Panc1 (cell line): ENCODE measurements at regions not wholly inside any gene's neighbourhood (a gene's known extent, or its start where the extent isn't known, plus 50 kb on each side); places are given as distances from the start of the nearest gene placed in this dataset.

Experiments
- ATAC-seq: fragments of 200-7000 bp; cut with Tn5 transposase; 2 replicates; pipeline ENCODE4 v1.9.1; 2020; ENCODE audit warnings: mild to moderate bottlenecking, moderate library complexity
- BruUV-seq: library from RNA; stranded (reverse); fragments of 400-500 nt; replicated peaks from 2 replicates; lab custom pipeline; 2021; lab: Mats Ljungman, UMichigan
- CTCF ChIA-PET: fragments of 300-600 bp; sonication (Branson Sonifier 250); formaldehyde crosslinking; loops from one replicate; lab custom pipeline; 2022; ENCODE audit warnings: antibody characterized with exemption; lab: Charles Lee
- POLR2A ChIA-PET: fragments of 300-600 bp; sonication (Branson Sonifier 250); formaldehyde crosslinking; loops from one replicate; lab custom pipeline; 2022; ENCODE audit warnings: antibody characterized with exemption; lab: Charles Lee
- DNase-seq: peaks from one replicate; pipeline ENCODE4 v3.0.0-alpha.2; 2010; ENCODE audit warnings: low read depth, low spot score
- H3K27ac ChIP-seq: 2 replicates; pipeline ENCODE4 v1.5.1; 2011; ENCODE audit warnings: mild to moderate bottlenecking, low read length, inconsistent platforms
- H3K27me3 ChIP-seq: fragments of 200-500 bp; sonication (Bioruptor generic); 2 replicates; pipeline ENCODE4 v1.6.0; 2014; ENCODE audit warnings: low read length, inconsistent platforms; ENCODE audit not compliant: control insufficient read depth, insufficient read depth
- H3K36me3 ChIP-seq: fragments of 200-500 bp; sonication (Bioruptor generic); 2 replicates; pipeline ENCODE4 v1.5.1; 2014; ENCODE audit warnings: inconsistent platforms, mild to moderate bottlenecking, low read length, moderate library complexity; ENCODE audit not compliant: control insufficient read depth, insufficient read depth
- H3K4me1 ChIP-seq: 2 replicates; pipeline ENCODE4 v1.5.1; 2011; ENCODE audit warnings: inconsistent platforms, mild to moderate bottlenecking, low read length, moderate library complexity; ENCODE audit not compliant: control insufficient read depth, insufficient read depth
- H3K4me3 ChIP-seq, 2 experiments: 2 replicates each; pipeline ENCODE4 v1.5.1; 2011 to 2012; ENCODE audit warnings: low read depth in 2 of 2, low read length in 2 of 2, mild to moderate bottlenecking in 2 of 2, inconsistent platforms in 1 of 2, moderate library complexity in 1 of 2
- H3K9me3 ChIP-seq: fragments of 200-500 bp; sonication (Bioruptor generic); 2 replicates; pipeline ENCODE4 v1.5.1; 2014; ENCODE audit warnings: low read depth, mild to moderate bottlenecking, inconsistent platforms, low read length, moderate library complexity; ENCODE audit not compliant: control insufficient read depth, insufficient read depth
- POLR2AphosphoS5 ChIP-seq: IDR thresholded peaks from 2 replicates; pipeline ENCODE4 v1.6.1; 2012; ENCODE audit warnings: mild to moderate bottlenecking, low read depth, low read length, moderate library complexity
- SIN3A ChIP-seq: IDR thresholded peaks from 2 replicates; pipeline ENCODE4 v1.6.1; 2012; ENCODE audit warnings: low read depth, mild to moderate bottlenecking, low read length, moderate library complexity, borderline replicate concordance; ENCODE audit not compliant: insufficient read depth
- TCF7L2 ChIP-seq: IDR thresholded peaks from 2 replicates; pipeline ENCODE4 v1.6.1; 2011; ENCODE audit warnings: mild to moderate bottlenecking, low read depth, low read length, inconsistent platforms
- in situ Hi-C: cut with HindIII; loops from 2 replicates; pipeline ENCODE4 v1.10.0; 2016; ENCODE audit warnings: low sequenced_read_pairs, low pct_unique_long_range_greater_than_20kb
- intact Hi-C: fragments of 100-400 bp; cut with micrococcal nuclease; formaldehyde crosslinking; loops from one replicate; pipeline ENCODE4 v1.10.0; 2022; ENCODE audit not compliant: unreplicated experiment
- TF ChIP-seq, protein P1 (sequence below), 2 experiments: IDR thresholded peaks; 2 replicates each; pipeline ENCODE4 v1.6.1; 2011 to 2012; ENCODE audit warnings: low read depth in 2 of 2, control low read depth in 1 of 2, low read length in 1 of 2, mild to moderate bottlenecking in 1 of 2, moderate library complexity in 1 of 2; ENCODE audit not compliant: insufficient read depth in 1 of 2
- TF ChIP-seq, protein P2 (sequence below): fragments of 450-650 bp; IDR thresholded peaks from 2 replicates; pipeline ENCODE4 v1.5.1; 2017; ENCODE audit warnings: mild to moderate bottlenecking

DNA sequence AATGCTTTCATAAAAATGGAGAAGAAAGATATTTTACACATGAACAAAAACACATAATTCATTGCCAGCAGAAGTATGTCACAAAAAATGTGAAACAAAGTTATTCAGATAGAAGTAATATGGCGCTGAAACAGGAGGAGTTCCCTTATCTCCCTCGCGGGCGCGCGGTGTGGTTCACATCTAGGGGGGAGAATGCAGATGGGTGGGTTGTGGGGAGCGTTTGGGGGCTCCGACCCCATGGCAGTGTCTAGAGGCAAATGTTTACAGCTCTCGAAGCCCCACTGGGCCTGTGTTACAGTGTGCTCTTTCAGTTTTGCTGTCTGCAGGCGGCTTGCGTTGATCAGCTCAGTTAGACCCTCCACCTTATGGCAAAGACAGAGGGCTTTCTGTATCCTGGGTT is 297.5 kb downstream of the CGGBP1 start:
- Histone ChIP-seq H3K27ac (no peak overlapping the region), H3K36me3 (no peaks in the 10 kb centered on the region), H3K27me3 (no peaks in the 10 kb centered on the region), H3K9me3 (no peaks in the 10 kb centered on the region), H3K4me1 (no peaks in the 10 kb centered on the region), H3K4me3 (no peak overlapping the region)
- TF ChIP-seq TCF7L2, result no peak
- TF ChIP-seq, protein P1, sequence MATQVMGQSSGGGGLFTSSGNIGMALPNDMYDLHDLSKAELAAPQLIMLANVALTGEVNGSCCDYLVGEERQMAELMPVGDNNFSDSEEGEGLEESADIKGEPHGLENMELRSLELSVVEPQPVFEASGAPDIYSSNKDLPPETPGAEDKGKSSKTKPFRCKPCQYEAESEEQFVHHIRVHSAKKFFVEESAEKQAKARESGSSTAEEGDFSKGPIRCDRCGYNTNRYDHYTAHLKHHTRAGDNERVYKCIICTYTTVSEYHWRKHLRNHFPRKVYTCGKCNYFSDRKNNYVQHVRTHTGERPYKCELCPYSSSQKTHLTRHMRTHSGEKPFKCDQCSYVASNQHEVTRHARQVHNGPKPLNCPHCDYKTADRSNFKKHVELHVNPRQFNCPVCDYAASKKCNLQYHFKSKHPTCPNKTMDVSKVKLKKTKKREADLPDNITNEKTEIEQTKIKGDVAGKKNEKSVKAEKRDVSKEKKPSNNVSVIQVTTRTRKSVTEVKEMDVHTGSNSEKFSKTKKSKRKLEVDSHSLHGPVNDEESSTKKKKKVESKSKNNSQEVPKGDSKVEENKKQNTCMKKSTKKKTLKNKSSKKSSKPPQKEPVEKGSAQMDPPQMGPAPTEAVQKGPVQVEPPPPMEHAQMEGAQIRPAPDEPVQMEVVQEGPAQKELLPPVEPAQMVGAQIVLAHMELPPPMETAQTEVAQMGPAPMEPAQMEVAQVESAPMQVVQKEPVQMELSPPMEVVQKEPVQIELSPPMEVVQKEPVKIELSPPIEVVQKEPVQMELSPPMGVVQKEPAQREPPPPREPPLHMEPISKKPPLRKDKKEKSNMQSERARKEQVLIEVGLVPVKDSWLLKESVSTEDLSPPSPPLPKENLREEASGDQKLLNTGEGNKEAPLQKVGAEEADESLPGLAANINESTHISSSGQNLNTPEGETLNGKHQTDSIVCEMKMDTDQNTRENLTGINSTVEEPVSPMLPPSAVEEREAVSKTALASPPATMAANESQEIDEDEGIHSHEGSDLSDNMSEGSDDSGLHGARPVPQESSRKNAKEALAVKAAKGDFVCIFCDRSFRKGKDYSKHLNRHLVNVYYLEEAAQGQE (IDR thresholded peaks at IDR 0.05; ENCODE audit: insufficient read depth in 1 of 2, low read depth in 2 of 2, low read length in 1 of 2), result no peak
- TF ChIP-seq, protein P2, sequence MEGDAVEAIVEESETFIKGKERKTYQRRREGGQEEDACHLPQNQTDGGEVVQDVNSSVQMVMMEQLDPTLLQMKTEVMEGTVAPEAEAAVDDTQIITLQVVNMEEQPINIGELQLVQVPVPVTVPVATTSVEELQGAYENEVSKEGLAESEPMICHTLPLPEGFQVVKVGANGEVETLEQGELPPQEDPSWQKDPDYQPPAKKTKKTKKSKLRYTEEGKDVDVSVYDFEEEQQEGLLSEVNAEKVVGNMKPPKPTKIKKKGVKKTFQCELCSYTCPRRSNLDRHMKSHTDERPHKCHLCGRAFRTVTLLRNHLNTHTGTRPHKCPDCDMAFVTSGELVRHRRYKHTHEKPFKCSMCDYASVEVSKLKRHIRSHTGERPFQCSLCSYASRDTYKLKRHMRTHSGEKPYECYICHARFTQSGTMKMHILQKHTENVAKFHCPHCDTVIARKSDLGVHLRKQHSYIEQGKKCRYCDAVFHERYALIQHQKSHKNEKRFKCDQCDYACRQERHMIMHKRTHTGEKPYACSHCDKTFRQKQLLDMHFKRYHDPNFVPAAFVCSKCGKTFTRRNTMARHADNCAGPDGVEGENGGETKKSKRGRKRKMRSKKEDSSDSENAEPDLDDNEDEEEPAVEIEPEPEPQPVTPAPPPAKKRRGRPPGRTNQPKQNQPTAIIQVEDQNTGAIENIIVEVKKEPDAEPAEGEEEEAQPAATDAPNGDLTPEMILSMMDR, result no peak
- TF ChIP-seq POLR2AphosphoS5, result no peak
- no peak for TF ChIP-seq SIN3A
- ChIA-PET POLR2A (no interaction called here), CTCF (no interaction called here)
- intact Hi-C loops, result no loop called here
- in situ Hi-C loops, result no loop called here
- no TSS peak for BruUV-seq
- DNase-seq, result no peak
- ATAC-seq, result no peak

DNA sequence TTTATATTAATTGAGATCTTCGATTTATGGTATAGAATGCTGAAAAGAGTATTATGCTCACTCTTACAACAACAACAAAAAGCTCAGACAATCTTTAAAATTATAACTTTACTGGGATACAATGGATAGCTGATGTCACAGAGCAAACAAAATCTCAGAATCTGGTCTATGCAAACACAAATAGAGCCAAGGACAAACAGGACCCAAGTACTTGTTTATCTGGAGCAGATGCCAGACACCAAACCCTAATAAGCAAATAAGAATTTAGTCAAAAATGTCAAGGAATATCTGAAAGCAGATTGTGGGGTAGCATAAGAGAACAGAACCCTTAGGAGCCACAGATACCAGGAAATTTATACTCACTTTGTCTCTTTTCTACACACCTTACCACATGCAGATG is 302.2 kb downstream of the CGGBP1 start:
- Histone ChIP-seq H3K36me3 (no peaks in the 10 kb centered on the region), H3K27me3 (no peaks in the 10 kb centered on the region), H3K4me3 (no peak overlapping the region), H3K4me1 (no peaks in the 10 kb centered on the region), H3K27ac (no peak overlapping the region), H3K9me3 (no peaks in the 10 kb centered on the region)
- TF ChIP-seq POLR2AphosphoS5, result no peak
- TF ChIP-seq, protein P2, result no peak
- TF ChIP-seq SIN3A, result no peak
- no peak for TF ChIP-seq TCF7L2
- TF ChIP-seq, protein P1 (IDR thresholded peaks at IDR 0.05; ENCODE audit: insufficient read depth in 1 of 2, low read depth in 2 of 2, low read length in 1 of 2), result no peak
- no TSS peak for BruUV-seq
- POLR2A ChIA-PET, result no interaction called here
- intact Hi-C loops, result no loop called here
- in situ Hi-C loops, result no loop called here
- CTCF ChIA-PET, result interaction anchor here (0.9 kb wide), 1 partner anchor 12 kb away, joined by 3 read pairs; no protein-coding TSS in a partner anchor
- ATAC-seq (no peak), DNase-seq (no peak)
